HUES48 (cell line): ENCODE measurements at regions not wholly inside any gene's neighbourhood (a gene's known extent, or its start where the extent isn't known, plus 50 kb on each side); places are given as distances from the start of the nearest gene placed in this dataset.

ENCODE experiments used
- H3K27ac ChIP-seq: one replicate; pipeline ENCODE4 v1.7.0; 2013; ENCODE audit warnings: low read depth, low read length, inconsistent platforms
- H3K27me3 ChIP-seq: 2 replicates; pipeline ENCODE4 v1.6.1; 2013; ENCODE audit warnings: mild to moderate bottlenecking, low read length; ENCODE audit not compliant: control insufficient read depth, insufficient read depth
- H3K36me3 ChIP-seq: 2 replicates; pipeline ENCODE4 v1.6.1; 2013; ENCODE audit warnings: low read length; ENCODE audit not compliant: control insufficient read depth, insufficient read depth
- H3K4me1 ChIP-seq: 2 replicates; pipeline ENCODE4 v1.6.1; 2013; ENCODE audit warnings: mild to moderate bottlenecking, low read length; ENCODE audit not compliant: control insufficient read depth, insufficient read depth
- H3K4me3 ChIP-seq: 2 replicates; pipeline ENCODE4 v1.5.1; 2013; ENCODE audit warnings: mild to moderate bottlenecking, low read depth, low read length
- H3K9ac ChIP-seq: 2 replicates; pipeline ENCODE4 v1.6.1; 2013; ENCODE audit warnings: mild to moderate bottlenecking, low read depth, low read length, moderate library complexity
- H3K9me3 ChIP-seq: 2 replicates; pipeline ENCODE4 v1.6.1; 2013; ENCODE audit warnings: low read length; ENCODE audit not compliant: control insufficient read depth, insufficient read depth

DNA sequence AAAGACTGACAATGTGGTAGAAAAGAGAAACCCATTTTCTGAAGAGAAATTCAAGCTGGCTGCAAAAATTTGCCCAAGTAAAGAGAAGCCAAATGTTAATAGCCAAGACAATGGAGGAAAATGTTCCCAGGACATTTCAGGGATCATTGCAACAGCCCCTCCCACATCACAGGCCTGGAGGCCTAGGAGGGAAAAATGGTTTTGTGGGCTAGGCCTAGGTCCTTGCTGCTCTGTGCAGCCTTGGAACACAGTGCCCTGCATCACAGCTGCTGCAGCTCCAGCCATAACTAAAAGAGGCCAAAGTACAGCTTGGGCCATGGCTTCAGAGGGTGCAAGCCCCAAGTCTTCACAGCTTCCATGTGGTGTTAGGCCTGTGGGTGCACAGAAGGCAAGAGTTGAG lies 332.4 kb upstream of the LRIG3 start:
- peaks cover 9% of the 10 kb centered on the region for H3K4me1 ChIP-seq
- H3K27me3 ChIP-seq = no peaks in the 10 kb centered on the region
- no peaks in the 10 kb centered on the region for H3K36me3 ChIP-seq
- peaks cover 26% of the 10 kb centered on the region for H3K9me3 ChIP-seq
- no peak overlapping the region for H3K4me3 ChIP-seq
- no peak overlapping the region for H3K27ac ChIP-seq
- no peak overlapping the region for H3K9ac ChIP-seq

DNA sequence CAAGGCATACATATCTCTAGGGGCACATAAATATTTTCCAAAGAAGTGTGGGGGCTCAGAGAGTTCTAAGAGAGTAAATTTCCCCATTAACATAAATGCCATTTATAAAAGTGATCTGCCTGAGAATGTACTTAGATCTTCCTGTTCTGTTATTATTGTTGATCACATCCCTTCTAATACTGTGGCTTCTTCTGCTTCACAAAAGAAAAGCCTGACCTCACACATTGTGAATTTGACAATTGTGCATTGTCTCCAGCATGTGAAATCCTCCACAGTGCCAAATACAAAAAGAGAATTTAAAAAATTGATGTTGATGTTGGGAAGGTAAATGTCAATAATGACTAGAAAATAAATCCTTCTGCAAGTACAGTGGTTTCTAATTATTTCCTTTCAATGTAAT lies 330.5 kb upstream of the LRIG3 start:
- Histone ChIP-seq H3K27me3 (no peaks in the 10 kb centered on the region), H3K9ac (no peak overlapping the region), H3K27ac (peak overlapping the region; percentile 42), H3K36me3 (no peaks in the 10 kb centered on the region), H3K4me1 (peaks cover 9% of the 10 kb centered on the region), H3K9me3 (peaks cover 26% of the 10 kb centered on the region), H3K4me3 (no peak overlapping the region)

DNA sequence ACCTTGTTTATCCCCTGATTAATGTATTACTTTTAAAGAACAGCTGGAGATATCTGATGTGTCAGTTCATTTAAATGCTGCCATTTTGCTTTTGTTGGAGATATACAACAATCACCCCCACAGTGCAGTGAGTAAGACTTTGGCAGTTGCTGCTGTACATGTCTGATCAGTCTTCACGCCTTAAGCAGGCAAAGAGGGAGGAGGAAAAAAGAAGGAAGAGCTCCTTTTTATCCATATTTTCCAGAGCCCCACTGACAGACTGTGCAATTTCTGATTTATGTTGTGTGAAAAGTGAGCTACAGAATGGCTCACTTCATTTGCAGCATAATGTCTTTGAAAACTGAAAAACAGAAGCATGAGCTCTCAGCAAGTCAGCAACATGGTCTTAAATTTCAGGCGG lies 319.7 kb upstream of the LRIG3 start:
- Histone ChIP-seq H3K27me3 (no peaks in the 10 kb centered on the region), H3K9me3 (no peaks in the 10 kb centered on the region), H3K9ac (no peak overlapping the region), H3K4me1 (peaks cover 10% of the 10 kb centered on the region), H3K27ac (no peak overlapping the region), H3K4me3 (no peak overlapping the region), H3K36me3 (no peaks in the 10 kb centered on the region)

- Histone ChIP-seq H3K27me3 (no peaks in the 10 kb centered on the region), H3K36me3 (no peaks in the 10 kb centered on the region)
Observed at GRCh38 chr12:59234391-59234790, 314.1 kb upstream of the LRIG3 start.

DNA sequence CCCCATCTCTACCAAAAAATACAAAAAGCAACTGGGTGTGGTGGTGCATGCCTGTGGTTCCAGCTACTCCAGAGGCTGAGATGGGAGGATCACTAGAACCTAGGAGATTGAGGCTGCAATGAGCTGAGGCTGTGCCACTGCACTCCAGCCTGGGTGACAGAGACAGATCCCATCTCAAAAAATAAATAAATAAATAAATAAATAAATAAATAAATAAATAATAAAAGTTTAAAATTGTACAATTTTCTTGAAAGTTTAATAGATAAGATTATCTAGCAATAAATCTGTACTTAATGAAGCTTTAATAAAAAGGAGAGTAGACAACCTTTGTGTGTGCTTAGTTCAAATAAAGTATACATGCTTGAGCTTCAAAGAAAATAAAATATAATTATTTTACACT lies 310.0 kb upstream of the LRIG3 start:
- H3K9me3 ChIP-seq = peaks cover 3% of the 10 kb centered on the region; the same call in 1 of the 2 replicates
- no peak overlapping the region for H3K9ac ChIP-seq
- no peak overlapping the region for H3K27ac ChIP-seq
- no peaks in the 10 kb centered on the region for H3K27me3 ChIP-seq
- H3K4me1 ChIP-seq = no peaks in the 10 kb centered on the region
- H3K36me3 ChIP-seq = no peaks in the 10 kb centered on the region
- H3K4me3 ChIP-seq = no peak overlapping the region

More at GRCh38 chr12:59234391-59234790, 314.1 kb upstream of the LRIG3 start:
- peaks cover 6% of the 10 kb centered on the region; the same call in 1 of the 2 replicates for H3K4me1 ChIP-seq
- no peaks in the 10 kb centered on the region for H3K9me3 ChIP-seq
- H3K27ac ChIP-seq = no peak overlapping the region
- no peak overlapping the region for H3K4me3 ChIP-seq
- no peak overlapping the region for H3K9ac ChIP-seq

DNA sequence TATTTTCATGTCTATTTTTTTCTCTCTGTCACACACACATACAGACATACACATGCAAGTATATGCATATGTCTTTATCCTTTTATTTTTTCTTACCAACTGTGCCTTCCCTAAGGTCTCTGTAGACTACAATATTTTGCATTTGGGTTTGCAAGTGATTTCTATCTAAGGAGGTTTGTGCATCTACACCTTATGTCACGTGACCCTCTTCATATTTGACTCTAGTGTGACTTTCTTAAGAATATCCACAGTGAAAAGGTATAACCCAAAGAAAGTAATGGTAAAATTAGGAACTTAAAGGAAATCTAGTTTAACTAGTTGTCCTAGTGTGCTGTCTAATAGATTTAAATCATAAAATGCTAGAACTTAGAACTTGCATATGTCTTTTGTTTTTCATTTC lies 298.8 kb upstream of the LRIG3 start:
- H3K27ac ChIP-seq = no peak overlapping the region

DNA sequence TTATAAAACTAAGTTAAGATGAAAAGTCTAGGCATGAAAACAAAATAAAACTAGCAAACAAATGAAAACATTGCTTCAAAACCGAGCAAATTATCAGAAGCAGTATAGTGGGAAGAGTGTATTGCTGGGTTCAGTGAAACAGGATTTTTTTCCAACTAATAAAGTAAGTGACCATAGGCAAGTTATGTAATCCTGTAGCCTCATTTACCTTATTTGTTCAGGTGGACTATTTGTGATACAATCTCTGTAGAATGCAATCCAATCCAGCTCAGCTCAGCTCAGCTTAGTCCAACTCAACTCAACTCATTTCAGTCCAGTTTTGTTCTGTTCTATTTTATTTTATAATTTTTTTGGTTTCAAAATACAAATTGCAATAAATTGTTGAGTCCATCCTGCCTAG lies 276.7 kb upstream of the LRIG3 start:
- H3K36me3 ChIP-seq = no peaks in the 10 kb centered on the region
- no peak overlapping the region for H3K9ac ChIP-seq
- H3K4me1 ChIP-seq = no peaks in the 10 kb centered on the region
- no peaks in the 10 kb centered on the region for H3K9me3 ChIP-seq
- H3K27ac ChIP-seq = no peak overlapping the region
- H3K27me3 ChIP-seq = no peaks in the 10 kb centered on the region
- H3K4me3 ChIP-seq = no peak overlapping the region

More for the DNA sequence above, 298.8 kb upstream of the LRIG3 start:
- H3K27me3 ChIP-seq = no peaks in the 10 kb centered on the region
- no peak overlapping the region for H3K9ac ChIP-seq
- no peak overlapping the region for H3K4me3 ChIP-seq
- H3K9me3 ChIP-seq = no peaks in the 10 kb centered on the region
- H3K36me3 ChIP-seq = no peaks in the 10 kb centered on the region
- no peaks in the 10 kb centered on the region for H3K4me1 ChIP-seq

GRCh38 chr12:59194794-59195193 lies 274.5 kb upstream of the LRIG3 start:
- Histone ChIP-seq H3K36me3 (no peaks in the 10 kb centered on the region), H3K9me3 (no peaks in the 10 kb centered on the region), H3K9ac (no peak overlapping the region), H3K27me3 (no peaks in the 10 kb centered on the region), H3K4me1 (no peaks in the 10 kb centered on the region), H3K4me3 (no peak overlapping the region), H3K27ac (no peak overlapping the region)

- H3K4me1 ChIP-seq = no peaks in the 10 kb centered on the region
- no peak overlapping the region for H3K4me3 ChIP-seq
- no peaks in the 10 kb centered on the region for H3K9me3 ChIP-seq
- H3K9ac ChIP-seq = no peak overlapping the region
- H3K27ac ChIP-seq = no peak overlapping the region
- no peaks in the 10 kb centered on the region for H3K36me3 ChIP-seq
- no peaks in the 10 kb centered on the region for H3K27me3 ChIP-seq
Observed at GRCh38 chr12:59193476-59194050, 273.3 kb upstream of the LRIG3 start.

GRCh38 chr12:59191372-59191771 lies 271.1 kb upstream of the LRIG3 start:
- no peaks in the 10 kb centered on the region for H3K9me3 ChIP-seq
- H3K27ac ChIP-seq = no peak overlapping the region
- H3K4me1 ChIP-seq = no peaks in the 10 kb centered on the region
- no peak overlapping the region for H3K4me3 ChIP-seq
- no peaks in the 10 kb centered on the region for H3K27me3 ChIP-seq
- no peak overlapping the region for H3K9ac ChIP-seq
- H3K36me3 ChIP-seq = no peaks in the 10 kb centered on the region

DNA sequence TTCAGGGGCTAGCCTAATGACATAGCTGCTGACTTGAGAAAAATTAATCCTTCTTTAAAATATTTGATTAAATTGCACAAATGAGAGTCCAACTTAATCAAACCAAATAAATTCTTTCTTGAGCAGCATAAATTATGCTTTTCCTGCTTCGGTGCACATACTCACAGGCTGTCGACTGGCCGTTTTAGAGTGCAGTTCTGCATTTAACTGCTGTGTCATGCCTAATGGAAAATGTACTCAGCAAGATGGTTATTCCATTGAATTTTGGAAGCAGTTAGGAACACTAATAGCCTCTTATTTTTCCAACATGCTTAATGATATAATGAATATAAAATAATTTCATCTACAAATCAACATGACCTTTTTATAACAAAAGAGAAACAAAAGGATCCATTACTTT lies 266.1 kb upstream of the LRIG3 start:
- H3K36me3 ChIP-seq = no peaks in the 10 kb centered on the region

DNA sequence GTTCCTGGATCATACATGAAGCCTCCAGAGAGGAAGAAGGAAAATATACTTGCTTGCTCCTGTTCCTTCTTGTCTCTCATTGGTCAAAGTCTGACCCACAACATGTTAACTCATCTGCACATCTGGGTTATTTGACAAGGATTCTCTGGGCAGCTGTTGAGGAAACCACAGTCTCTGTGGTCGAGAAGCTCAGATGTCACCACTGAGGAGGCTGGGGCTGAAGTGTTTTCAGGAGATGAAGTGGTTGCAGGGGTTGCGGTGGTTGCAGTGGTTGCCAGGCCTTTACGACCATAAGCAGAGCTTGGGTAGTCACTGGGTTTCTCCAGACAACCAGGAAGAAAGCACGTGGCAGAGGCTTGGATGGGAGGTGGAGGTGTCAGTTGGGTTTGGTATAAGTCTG lies 265.0 kb upstream of the LRIG3 start:
- no peaks in the 10 kb centered on the region for H3K9me3 ChIP-seq
- H3K27ac ChIP-seq = no peak overlapping the region
- H3K9ac ChIP-seq = no peak overlapping the region

More for the DNA sequence above, 266.1 kb upstream of the LRIG3 start:
- Histone ChIP-seq H3K9ac (no peak overlapping the region), H3K9me3 (no peaks in the 10 kb centered on the region), H3K27ac (no peak overlapping the region), H3K4me3 (no peak overlapping the region), H3K27me3 (no peaks in the 10 kb centered on the region), H3K4me1 (no peaks in the 10 kb centered on the region)

More for the DNA sequence above, 265.0 kb upstream of the LRIG3 start:
- no peaks in the 10 kb centered on the region for H3K27me3 ChIP-seq
- no peaks in the 10 kb centered on the region for H3K4me1 ChIP-seq
- H3K4me3 ChIP-seq = no peak overlapping the region
- H3K36me3 ChIP-seq = no peaks in the 10 kb centered on the region
